ENCODE measurements at regions not wholly inside any gene's neighbourhood (a gene's known extent, or its start where the extent isn't known, plus 50 kb on each side); places are given as distances from the start of the nearest gene placed in this dataset.

- no peak for DNase-seq
Observed at GRCh38 chr12:75894965-75895754, 136.4 kb downstream of the PHLDA1 start.

- DNase-seq: no peak
Observed at GRCh38 chr12:75893765-75894164, 137.8 kb downstream of the PHLDA1 start.

- DNase-seq: no peak
Observed at GRCh38 chr12:75892731-75893408, 138.7 kb downstream of the PHLDA1 start.

- DNase-seq: no peak
Observed at GRCh38 chr12:75891072-75891471, 140.5 kb downstream of the PHLDA1 start.

- DNase-seq: no peak
Observed at GRCh38 chr12:75890660-75891059, 140.9 kb downstream of the PHLDA1 start.

- no peak for DNase-seq
Observed at GRCh38 chr12:75890141-75890540, 141.4 kb downstream of the PHLDA1 start.

GRCh38 chr12:75888874-75889613 lies 142.5 kb downstream of the PHLDA1 start:
- no peak for DNase-seq

GRCh38 chr12:75888399-75888798 lies 143.2 kb downstream of the PHLDA1 start:
- no peak for DNase-seq

GRCh38 chr12:75887979-75888378 lies 143.6 kb downstream of the PHLDA1 start:
- no peak for DNase-seq

GRCh38 chr12:75884465-75884985 lies 147.1 kb downstream of the PHLDA1 start:
- DNase-seq: no peak

- no peak for DNase-seq
Observed at GRCh38 chr12:75883241-75883640, 148.3 kb downstream of the PHLDA1 start.

GRCh38 chr12:75882421-75882820 lies 149.2 kb downstream of the PHLDA1 start:
- no peak for DNase-seq

- no peak for DNase-seq
Observed at GRCh38 chr12:75881920-75882319, 149.7 kb downstream of the PHLDA1 start.

GRCh38 chr12:75877763-75878621 lies 153.6 kb downstream of the PHLDA1 start:
- no peak for DNase-seq

GRCh38 chr12:75876832-75877762 lies 154.5 kb downstream of the PHLDA1 start:
- no peak for DNase-seq

- DNase-seq: no peak
Observed at GRCh38 chr12:75874441-75874840, 157.1 kb downstream of the PHLDA1 start.

GRCh38 chr12:75872762-75873161 lies 158.8 kb downstream of the PHLDA1 start:
- DNase-seq: no peak

GRCh38 chr12:75870878-75871277 lies 160.7 kb downstream of the PHLDA1 start:
- no peak for DNase-seq

- DNase-seq: no peak
Observed at GRCh38 chr12:75868501-75868900, 163.1 kb downstream of the PHLDA1 start.

- DNase-seq: no peak
Observed at GRCh38 chr12:75865315-75865714, 166.3 kb downstream of the PHLDA1 start.

- DNase-seq: no peak
Observed at GRCh38 chr12:75864161-75864560, 167.4 kb downstream of the PHLDA1 start.
